ENCODE measurements at regions not wholly inside any gene's neighbourhood (a gene's known extent, or its start where the extent isn't known, plus 50 kb on each side); places are given as distances from the start of the nearest gene placed in this dataset.

- no peaks in the 10 kb centered on the region for H3K9me3 ChIP-seq (ENCODE audit: low read length)
- no peak overlapping the region for H3K4me3 ChIP-seq (replicated peaks in 1 of 3; ENCODE audit: insufficient read depth in 1 of 3, low read depth in 2 of 3, low read length in 3 of 3)
- POLR2A ChIA-PET = no interaction called here
- FAIRE-seq = no peak
- no peak for ATAC-seq
- intact Hi-C loops (cut with micrococcal nuclease; ENCODE audit: unreplicated experiment) = no loop called here
- no peaks in the 10 kb centered on the region for H3K36me3 ChIP-seq (replicated peaks in 1 of 2; ENCODE audit: control insufficient read depth in 1 of 2, insufficient read depth in 2 of 2, low read length in 2 of 2)
- TF ChIP-seq HNRNPUL1 (IDR thresholded peaks at IDR 0.05; ENCODE audit: low read depth, low read length) = no peak
- no peak for TF ChIP-seq MIER2 (CRISPR knock-in tag; IDR thresholded peaks at IDR 0.05)
- TF ChIP-seq ZNF337 (CRISPR knock-in tag; IDR thresholded peaks at IDR 0.05; ENCODE audit: borderline replicate concordance, low read depth) = no peak
- TF ChIP-seq, protein P1, sequence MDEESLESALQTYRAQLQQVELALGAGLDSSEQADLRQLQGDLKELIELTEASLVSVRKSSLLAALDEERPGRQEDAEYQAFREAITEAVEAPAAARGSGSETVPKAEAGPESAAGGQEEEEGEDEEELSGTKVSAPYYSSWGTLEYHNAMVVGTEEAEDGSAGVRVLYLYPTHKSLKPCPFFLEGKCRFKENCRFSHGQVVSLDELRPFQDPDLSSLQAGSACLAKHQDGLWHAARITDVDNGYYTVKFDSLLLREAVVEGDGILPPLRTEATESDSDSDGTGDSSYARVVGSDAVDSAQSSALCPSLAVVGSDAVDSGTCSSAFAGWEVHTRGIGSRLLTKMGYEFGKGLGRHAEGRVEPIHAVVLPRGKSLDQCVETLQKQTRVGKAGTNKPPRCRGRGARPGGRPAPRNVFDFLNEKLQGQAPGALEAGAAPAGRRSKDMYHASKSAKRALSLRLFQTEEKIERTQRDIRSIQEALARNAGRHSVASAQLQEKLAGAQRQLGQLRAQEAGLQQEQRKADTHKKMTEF (CRISPR knock-in tag; IDR thresholded peaks at IDR 0.05) = no peak
- TF ChIP-seq HDAC1 (CRISPR knock-in tag; IDR thresholded peaks at IDR 0.05) = no peak
- TF ChIP-seq, protein P2, sequence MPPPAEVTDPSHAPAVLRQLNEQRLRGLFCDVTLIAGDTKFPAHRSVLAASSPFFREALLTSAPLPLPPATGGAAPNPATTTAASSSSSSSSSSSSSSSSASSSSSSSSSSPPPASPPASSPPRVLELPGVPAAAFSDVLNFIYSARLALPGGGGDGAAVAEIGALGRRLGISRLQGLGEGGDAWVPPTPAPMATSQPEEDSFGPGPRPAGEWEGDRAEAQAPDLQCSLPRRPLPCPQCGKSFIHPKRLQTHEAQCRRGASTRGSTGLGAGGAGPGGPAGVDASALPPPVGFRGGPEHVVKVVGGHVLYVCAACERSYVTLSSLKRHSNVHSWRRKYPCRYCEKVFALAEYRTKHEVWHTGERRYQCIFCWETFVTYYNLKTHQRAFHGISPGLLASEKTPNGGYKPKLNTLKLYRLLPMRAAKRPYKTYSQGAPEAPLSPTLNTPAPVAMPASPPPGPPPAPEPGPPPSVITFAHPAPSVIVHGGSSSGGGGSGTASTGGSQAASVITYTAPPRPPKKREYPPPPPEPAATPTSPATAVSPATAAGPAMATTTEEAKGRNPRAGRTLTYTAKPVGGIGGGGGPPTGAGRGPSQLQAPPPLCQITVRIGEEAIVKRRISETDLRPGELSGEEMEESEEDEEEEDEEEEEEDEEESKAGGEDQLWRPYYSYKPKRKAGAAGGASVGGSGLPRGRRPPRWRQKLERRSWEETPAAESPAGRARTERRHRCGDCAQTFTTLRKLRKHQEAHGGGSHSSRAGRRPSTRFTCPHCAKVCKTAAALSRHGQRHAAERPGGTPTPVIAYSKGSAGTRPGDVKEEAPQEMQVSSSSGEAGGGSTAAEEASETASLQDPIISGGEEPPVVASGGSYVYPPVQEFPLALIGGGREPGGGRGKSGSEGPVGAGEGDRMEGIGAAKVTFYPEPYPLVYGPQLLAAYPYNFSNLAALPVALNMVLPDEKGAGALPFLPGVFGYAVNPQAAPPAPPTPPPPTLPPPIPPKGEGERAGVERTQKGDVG (CRISPR knock-in tag; IDR thresholded peaks at IDR 0.05; ENCODE audit: borderline replicate concordance) = no peak
- no peak for TF ChIP-seq CREB1 (IDR thresholded peaks at IDR 0.05)
- TF ChIP-seq CREB1 (CRISPR knock-in tag; IDR thresholded peaks at IDR 0.05) = no peak
- no peak for TF ChIP-seq FOXA3 (CRISPR knock-in tag; IDR thresholded peaks at IDR 0.05)
- no TSS peak for BruUV-seq (replicated peaks)
- H3K4me1 ChIP-seq (ENCODE audit: insufficient read depth, low read length) = peaks cover 36% of the 10 kb centered on the region
- peaks cover 0 to 28% of the 10 kb centered on the region in 2 experiments; a peak in 3 of 5 replicates for H3K27me3 ChIP-seq (ENCODE audit: control insufficient read depth in 1 of 2, insufficient read depth in 2 of 2, low read length in 2 of 2)
- no peaks in the 10 kb centered on the region for H3K79me2 ChIP-seq (ENCODE audit: insufficient read depth, low read length)
- no peak overlapping the region for H3K27ac ChIP-seq (ENCODE audit: extremely low read length, insufficient read depth, low read length)
- no peak for DNase-seq (ENCODE audit: low spot score)
- H3K4me2 ChIP-seq (ENCODE audit: low read depth, low read length) = no peak overlapping the region
- H3K9ac ChIP-seq (ENCODE audit: insufficient read depth, low read depth, low read length) = no peak overlapping the region
- no peaks in the 10 kb centered on the region for H4K20me1 ChIP-seq (ENCODE audit: insufficient read depth, low read length)
- in situ Hi-C loops (cut with HindIII; ENCODE audit: extremely low pct_ligation_motif_present, low pct_unique_long_range_greater_than_20kb) = no loop called here
- CTCF ChIA-PET (ENCODE audit: low intra/inter-chr PET ratio, low total read pairs) = no interaction called here
- H2AFZ ChIP-seq (ENCODE audit: low read length) = no peak overlapping the region
- 99% methylated on average over 6 of the region's 8 CpGs for WGBS (ENCODE audit: low lambda C conversion rate)
These were observed 59.4 kb upstream of the HELT start for GRCh38 chr4:184958923-184959210.

Measured in HepG2 (cell line).